ENCODE measurements at regions not wholly inside any gene's neighbourhood (a gene's known extent, or its start where the extent isn't known, plus 50 kb on each side); places are given as distances from the start of the nearest gene placed in this dataset.

- no peak for DNase-seq
Measured at GRCh38 chr15:91765660-91766059, 87.8 kb upstream of the SLCO3A1 start.

- DNase-seq, result no peak
Measured at GRCh38 chr15:91769476-91769875, 84.0 kb upstream of the SLCO3A1 start.

- no peak for DNase-seq
Measured at GRCh38 chr15:91769894-91770293, 83.6 kb upstream of the SLCO3A1 start.

GRCh38 chr15:91776104-91776503 lies 77.4 kb upstream of the SLCO3A1 start:
- no peak for DNase-seq

- no peak for DNase-seq
Measured at GRCh38 chr15:91779960-91780359, 73.5 kb upstream of the SLCO3A1 start.

GRCh38 chr15:91780387-91780786 lies 73.1 kb upstream of the SLCO3A1 start:
- DNase-seq, result no peak

- no peak for DNase-seq
Measured at GRCh38 chr15:91782221-91782620, 71.3 kb upstream of the SLCO3A1 start.

- DNase-seq, result no peak
Measured at GRCh38 chr15:91783008-91783407, 70.5 kb upstream of the SLCO3A1 start.

- no peak for DNase-seq
Measured at GRCh38 chr15:91783451-91783850, 70.1 kb upstream of the SLCO3A1 start.

- DNase-seq, result no peak
Measured at GRCh38 chr15:91784973-91785709, 68.4 kb upstream of the SLCO3A1 start.

- DNase-seq, result no peak
Measured at GRCh38 chr15:91787198-91787597, 66.3 kb upstream of the SLCO3A1 start.

- no peak for DNase-seq
Measured at GRCh38 chr15:91789136-91789535, 64.4 kb upstream of the SLCO3A1 start.

- DNase-seq, result no peak
Measured at GRCh38 chr15:91790836-91791235, 62.7 kb upstream of the SLCO3A1 start.

- DNase-seq, result no peak
Measured at GRCh38 chr15:91793771-91794170, 59.7 kb upstream of the SLCO3A1 start.

- no peak for DNase-seq
Measured at GRCh38 chr15:91795235-91795634, 58.3 kb upstream of the SLCO3A1 start.

- no peak for DNase-seq
Measured at GRCh38 chr15:91801836-91802534, 51.5 kb upstream of the SLCO3A1 start.

GRCh38 chr15:91803260-91803659 lies 50.2 kb upstream of the SLCO3A1 start:
- DNase-seq, result no peak

All from stimulated activated CD4-positive, alpha-beta T cell treated with anti-CD3 and anti-CD28 coated beads, Interleukin-2, amount 100 ng/mL, for 24 hours (primary cell).